NCI-H1930 (cell line): ENCODE measurements at regions not wholly inside any gene's neighbourhood (a gene's known extent, or its start where the extent isn't known, plus 50 kb on each side); places are given as distances from the start of the nearest gene placed in this dataset.
A peak's percentile ranks its signal among the peaks of the same experiment; 100 is the strongest.

Experiments
- DNase-seq, 2 experiments: peaks; one replicate each; lab custom pipeline; 2025; lab: John Stamatoyannopoulos, UW

DNA sequence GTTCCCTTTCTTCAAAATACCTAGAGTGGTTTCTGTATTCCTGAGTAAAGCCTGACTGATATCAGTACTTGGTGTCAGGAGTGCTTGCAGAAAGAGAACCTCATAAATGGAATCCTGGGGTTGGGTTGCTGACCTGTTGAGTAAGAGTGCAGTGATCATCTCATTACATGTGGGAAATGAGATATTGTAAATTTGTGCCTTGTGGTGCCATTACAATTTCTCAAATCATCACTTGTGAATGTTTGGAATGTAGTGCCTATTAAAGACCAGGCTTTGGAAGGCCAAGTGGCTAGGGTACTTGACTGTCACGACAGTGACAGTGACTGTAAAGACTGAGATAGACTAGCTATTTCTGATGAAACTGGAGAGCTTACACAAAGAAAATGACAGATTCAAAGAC, 176.7 kb upstream of the CTTNBP2NL start:
- no peak for DNase-seq

DNA sequence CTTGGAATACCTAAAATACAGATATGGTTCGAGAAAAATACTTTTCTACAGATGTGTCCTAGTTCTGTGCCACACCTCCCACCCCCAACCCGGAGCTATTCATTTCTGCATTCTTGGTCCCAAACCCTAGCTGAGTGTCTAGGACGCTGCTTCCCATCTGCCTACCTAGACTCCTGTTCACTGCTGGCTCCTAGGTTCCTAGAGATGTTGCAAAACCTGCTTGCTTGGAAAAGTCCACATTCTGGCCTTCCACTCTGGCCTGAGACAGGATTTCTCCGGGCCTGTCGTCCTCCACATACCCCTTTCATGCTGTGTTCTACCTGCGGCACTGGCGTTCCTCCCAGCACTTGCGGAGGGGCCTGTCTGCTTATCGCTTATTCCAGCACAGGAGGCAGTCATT, 165.8 kb upstream of the CTTNBP2NL start:
- no peak for DNase-seq

GRCh38 chr1:112231331-112231730, 164.7 kb upstream of the CTTNBP2NL start:
- no peak for DNase-seq

DNA sequence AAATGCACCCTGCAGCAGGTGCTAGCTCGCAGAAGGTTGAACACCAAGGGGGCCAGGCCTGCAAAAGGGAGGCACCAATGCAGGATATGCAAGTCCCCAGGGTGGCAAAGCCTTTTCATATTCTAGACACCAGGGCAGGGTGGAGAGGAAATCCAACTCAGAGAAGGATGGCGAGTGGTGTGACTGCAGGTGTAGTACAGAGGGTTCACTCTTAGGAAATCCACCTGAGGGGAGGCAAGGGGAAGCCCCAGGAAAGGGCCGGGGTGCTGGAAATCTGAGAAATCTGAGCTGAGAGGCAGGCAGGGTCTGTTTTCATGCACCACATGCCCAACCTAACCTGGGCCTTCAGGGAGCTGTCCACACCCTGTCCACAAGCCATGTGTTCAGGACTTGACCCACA, 163.2 kb upstream of the CTTNBP2NL start:
- no peak for DNase-seq

GRCh38 chr1:112234710-112235109, 161.3 kb upstream of the CTTNBP2NL start:
- DNase-seq, result no peak

- no peak for DNase-seq
Observed at GRCh38 chr1:112237983-112238545, 157.9 kb upstream of the CTTNBP2NL start.

DNA sequence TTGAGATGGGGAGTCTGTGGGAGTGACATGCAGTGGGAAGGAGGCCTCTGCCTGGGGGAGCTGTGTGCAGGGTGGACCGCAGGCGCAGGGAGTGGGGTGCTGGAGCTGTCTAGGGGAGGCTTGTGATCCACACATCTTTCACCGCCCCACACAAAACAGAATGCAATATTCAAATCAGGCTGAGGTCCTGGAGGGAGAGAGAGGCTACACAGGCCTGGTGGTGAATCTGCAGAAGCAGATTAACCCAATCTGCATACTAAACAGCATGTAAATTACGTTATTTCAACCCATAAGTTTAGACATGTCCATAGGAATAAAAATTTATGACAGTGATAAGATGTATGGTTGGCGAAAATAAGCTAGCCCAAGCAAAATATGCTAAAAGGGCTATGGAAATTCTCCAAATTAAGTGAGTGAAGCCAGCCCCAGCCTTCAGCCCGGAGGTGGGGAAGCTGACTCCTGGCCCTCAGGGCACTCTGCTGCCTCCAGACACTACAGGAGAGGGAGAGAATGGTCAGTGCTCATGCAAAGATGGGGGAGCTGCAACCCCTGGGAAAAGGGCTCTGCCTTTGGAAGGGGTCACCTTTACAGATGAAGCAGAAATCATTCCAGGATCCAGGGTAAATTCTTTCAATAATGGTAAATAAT, 156.2 kb upstream of the CTTNBP2NL start:
- no peak for DNase-seq

GRCh38 chr1:112242470-112242869, 153.5 kb upstream of the CTTNBP2NL start:
- no peak for DNase-seq

DNA sequence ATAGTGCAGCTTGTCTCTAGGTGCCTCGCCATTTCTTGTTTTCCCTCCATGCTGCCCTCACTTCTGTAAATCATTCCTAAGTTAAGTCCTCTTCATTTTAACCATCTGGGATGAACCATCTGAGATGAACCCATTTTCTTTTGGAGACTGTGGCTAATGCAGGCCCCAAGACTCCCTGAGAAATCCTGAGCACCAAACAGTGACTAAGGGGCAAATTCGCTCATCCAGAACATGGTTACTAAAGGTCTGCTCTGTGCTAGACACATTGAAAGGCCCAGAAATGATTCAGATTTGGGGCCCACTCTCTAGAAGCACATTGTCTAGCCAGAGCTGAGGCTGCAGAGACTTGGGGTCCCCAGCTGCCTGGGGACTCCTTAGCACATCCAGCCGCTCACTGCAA, 151.9 kb upstream of the CTTNBP2NL start:
- DNase-seq, result no peak

DNA sequence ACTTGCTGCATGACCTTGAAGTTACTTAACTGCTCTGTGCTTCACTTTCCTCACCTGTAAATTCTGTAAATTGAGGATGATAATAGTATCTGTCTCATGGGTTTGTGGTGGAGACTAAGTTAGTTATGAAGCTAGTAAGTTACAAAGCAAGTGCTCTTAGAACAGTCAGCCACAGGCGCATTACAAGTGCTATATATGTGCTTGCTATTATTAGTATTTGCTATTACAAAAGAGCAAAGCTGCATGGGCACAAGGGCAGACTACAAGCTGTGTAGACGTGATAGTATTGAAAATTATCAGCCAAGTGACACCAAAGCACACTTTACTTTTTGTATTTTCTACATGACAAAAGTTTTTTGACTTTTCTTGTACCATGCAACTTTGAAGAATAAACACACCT, 150.9 kb upstream of the CTTNBP2NL start:
- no peak for DNase-seq

- DNase-seq, result peak; percentile 54 to 75
Observed at GRCh38 chr1:112247036-112247597, 148.9 kb upstream of the CTTNBP2NL start.

GRCh38 chr1:112247961-112248360, 148.1 kb upstream of the CTTNBP2NL start:
- no peak for DNase-seq

- no peak for DNase-seq
Observed at GRCh38 chr1:112250892-112251291, 145.1 kb upstream of the CTTNBP2NL start.

- no peak for DNase-seq
Observed at GRCh38 chr1:112251766-112252506, 144.1 kb upstream of the CTTNBP2NL start.

- no peak for DNase-seq
Observed at GRCh38 chr1:112253366-112253765, 142.6 kb upstream of the CTTNBP2NL start.

DNA sequence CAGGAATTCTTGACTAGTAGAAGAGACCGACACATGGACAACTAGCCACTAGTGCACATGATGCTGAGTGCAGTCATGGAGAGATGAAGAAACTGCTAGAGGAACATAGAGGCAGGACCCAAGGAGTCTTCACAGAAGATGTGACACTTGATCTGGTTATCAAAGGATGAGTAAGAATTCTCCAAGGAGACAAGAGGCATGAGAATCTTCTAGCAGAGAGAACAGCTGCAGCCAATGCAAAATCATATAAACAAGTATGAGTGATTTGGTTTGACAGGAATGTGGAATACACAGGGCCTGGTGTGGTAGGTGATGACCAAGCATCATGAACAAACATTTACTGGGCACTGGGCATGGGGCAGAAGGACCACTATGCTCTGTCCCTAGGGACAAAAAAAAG, 140.9 kb upstream of the CTTNBP2NL start:
- no peak for DNase-seq

DNA sequence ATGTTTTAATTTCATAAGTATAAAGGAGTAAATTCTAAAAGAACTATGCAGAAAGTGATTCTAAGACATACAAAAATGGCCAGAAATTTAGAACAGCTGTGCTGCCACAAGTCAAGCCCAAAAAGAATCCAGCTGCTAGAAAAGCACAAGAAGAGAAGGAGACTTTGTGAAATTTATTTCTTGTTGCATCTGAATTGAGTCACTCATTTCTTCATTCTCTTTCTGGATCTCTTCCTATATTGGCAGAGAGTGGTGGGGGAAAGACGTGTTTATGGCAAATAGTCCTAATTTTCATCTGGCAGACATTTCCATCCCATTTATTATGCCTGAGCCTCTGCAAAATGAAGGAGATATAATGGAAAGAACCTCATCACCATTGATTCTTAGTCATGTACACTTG, 139.6 kb upstream of the CTTNBP2NL start:
- no peak for DNase-seq

GRCh38 chr1:112257043-112257835, 138.8 kb upstream of the CTTNBP2NL start:
- DNase-seq, result no peak

DNA sequence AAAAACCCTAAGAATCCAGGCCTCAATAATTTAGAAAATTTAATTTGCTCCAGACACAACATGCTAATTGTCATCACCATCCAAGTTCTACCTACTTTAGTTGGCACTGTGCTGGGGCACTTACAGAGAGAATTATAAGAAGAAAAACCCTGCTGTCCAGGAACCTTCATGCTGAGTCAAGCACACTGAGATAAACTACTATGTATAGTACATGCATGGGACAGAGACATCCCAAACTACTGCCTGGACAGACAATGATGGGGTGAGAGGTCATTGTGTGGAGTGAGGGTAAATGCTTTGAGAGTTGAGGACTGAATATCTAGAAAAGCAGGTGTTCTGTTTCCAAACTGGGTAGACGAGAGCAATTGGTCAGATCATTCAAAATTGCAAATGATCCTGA, 135.3 kb upstream of the CTTNBP2NL start:
- no peak for DNase-seq

DNA sequence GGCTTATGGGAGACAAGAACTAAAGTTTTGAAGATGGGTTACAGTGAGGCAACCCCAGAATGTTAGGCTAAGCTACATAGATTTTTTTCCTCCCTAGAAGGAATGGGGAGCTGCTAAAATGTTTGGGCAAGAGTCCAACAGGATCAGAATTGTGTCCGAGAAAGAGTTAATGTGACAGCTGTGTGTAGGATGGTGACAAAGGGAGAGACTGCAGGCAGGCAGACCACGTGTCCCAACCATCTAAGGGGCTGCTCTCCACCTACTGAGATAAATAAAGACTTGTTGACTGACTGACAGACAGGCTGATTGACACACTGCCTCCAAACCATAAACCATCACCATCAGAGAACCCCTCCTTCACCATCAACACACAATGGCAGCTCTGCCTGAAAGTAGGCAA, 133.7 kb upstream of the CTTNBP2NL start:
- DNase-seq, result no peak

DNA sequence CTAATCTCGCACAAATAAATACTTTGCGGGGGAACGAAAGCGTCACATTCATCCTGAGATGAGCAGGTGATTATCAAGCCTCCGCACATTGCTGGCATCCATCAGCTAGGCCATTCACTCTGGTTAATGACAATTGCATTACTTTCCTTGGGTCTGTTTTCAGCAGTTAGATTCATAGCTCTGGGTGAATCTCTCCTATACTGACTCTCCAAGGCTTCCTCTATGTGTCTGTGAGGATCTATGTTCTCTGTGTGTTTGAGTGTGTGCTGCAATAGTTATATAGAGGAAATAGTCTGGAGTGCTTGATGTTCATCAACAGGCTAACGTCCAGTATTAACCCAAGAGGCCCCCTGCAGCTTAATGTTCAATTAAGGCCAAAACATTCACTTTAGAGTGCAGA, 133.0 kb upstream of the CTTNBP2NL start:
- DNase-seq, result no peak

DNA sequence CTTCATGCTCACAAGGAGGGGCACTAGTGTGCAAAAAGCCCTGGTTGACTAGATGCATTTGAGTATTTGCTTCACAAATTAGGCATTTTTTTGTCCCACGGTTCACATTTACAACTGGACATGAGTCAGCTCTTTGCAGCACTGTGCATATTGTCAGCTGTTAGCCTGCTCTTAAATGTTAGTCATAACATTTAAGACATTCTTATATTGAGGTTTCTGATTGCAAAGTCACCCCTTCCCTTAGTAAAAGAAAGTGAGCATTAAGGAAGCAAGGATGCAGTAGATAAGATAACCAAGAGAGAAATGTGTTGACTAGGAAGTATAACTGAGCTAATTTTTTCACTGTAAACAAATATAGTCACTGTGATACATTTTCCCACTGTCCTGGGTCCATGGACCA, 132.6 kb upstream of the CTTNBP2NL start:
- no peak for DNase-seq
